ENCODE measurements at regions not wholly inside any gene's neighbourhood (a gene's known extent, or its start where the extent isn't known, plus 50 kb on each side); places are given as distances from the start of the nearest gene placed in this dataset.

DNA sequence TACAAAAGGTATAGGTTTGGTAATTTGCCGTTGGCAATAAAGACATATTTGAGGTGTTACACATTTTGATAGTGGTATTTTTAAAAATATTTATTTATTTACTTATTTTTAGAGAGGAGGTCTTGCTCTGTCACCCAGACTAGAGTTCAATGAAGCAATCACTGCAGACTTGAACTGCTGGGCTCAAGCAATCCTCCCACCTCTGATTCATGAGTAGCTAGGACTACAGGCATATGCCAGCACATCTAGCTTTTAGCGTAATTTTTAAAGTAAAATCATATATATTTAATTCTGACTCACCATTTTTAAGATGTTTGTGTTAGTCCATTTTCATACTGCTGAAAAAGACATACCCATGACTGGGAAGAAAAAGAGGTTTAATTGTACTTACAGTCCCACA lies 1974.3 kb downstream of the EFNA5 start:
- TF ChIP-seq BHLHE40 (IDR thresholded peaks at IDR 0.05; ENCODE audit: borderline replicate concordance) (no peak), ELF4 (IDR thresholded peaks at IDR 0.05) (no peak), HDGF (IDR thresholded peaks at IDR 0.05; ENCODE audit: borderline replicate concordance) (no peak), SUZ12 (IDR thresholded peaks at IDR 0.05) (no peak), FOXA1 (IDR thresholded peaks at IDR 0.05) (no peak)

Data from HEK293T (cell line).